ENCODE measurements at regions not wholly inside any gene's neighbourhood (a gene's known extent, or its start where the extent isn't known, plus 50 kb on each side); places are given as distances from the start of the nearest gene placed in this dataset.
A peak's percentile ranks its signal among the peaks of the same experiment; 100 is the strongest.

- FAIRE-seq (no peak), DNase-seq (no peak)
- Histone ChIP-seq H3K4me3 (ENCODE audit: low read depth in 1 of 3, low read length in 3 of 3) (no peak overlapping the region), H3K36me3 (ENCODE audit: control insufficient read depth in 3 of 3, insufficient read depth in 2 of 3, low read depth in 1 of 3, low read length in 3 of 3) (no peaks in the 10 kb centered on the region), H3K27me3 (ENCODE audit: control insufficient read depth in 3 of 3, insufficient read depth in 3 of 3, low read length in 3 of 3) (no peaks in the 10 kb centered on the region), H3K27ac (ENCODE audit: low read depth in 1 of 3, low read length in 2 of 3) (no peak overlapping the region), H3K9me3 (ENCODE audit: control insufficient read depth in 2 of 2, insufficient read depth in 1 of 2, low read depth in 1 of 2, low read length in 1 of 2) (no peaks in the 10 kb centered on the region), H3K4me1 (ENCODE audit: control insufficient read depth in 3 of 3, insufficient read depth in 2 of 3, low read depth in 1 of 3, low read length in 2 of 3) (no peaks in the 10 kb centered on the region)
- WGBS, 3 donors: 76 to 77% (median 76%) methylated on average over 8 of the region's 8 CpGs
Observed at GRCh38 chr4:57639561-57640382, 529.6 kb upstream of the IGFBP7 start.

- Histone ChIP-seq H3K4me1 (ENCODE audit: control insufficient read depth in 3 of 3, insufficient read depth in 2 of 3, low read depth in 1 of 3, low read length in 2 of 3) (no peaks in the 10 kb centered on the region), H3K9me3 (ENCODE audit: control insufficient read depth in 2 of 2, insufficient read depth in 1 of 2, low read depth in 1 of 2, low read length in 1 of 2) (no peaks in the 10 kb centered on the region), H3K4me3 (ENCODE audit: low read depth in 1 of 3, low read length in 3 of 3) (no peak overlapping the region), H3K36me3 (ENCODE audit: control insufficient read depth in 3 of 3, insufficient read depth in 2 of 3, low read depth in 1 of 3, low read length in 3 of 3) (no peaks in the 10 kb centered on the region), H3K27me3 (ENCODE audit: control insufficient read depth in 3 of 3, insufficient read depth in 3 of 3, low read length in 3 of 3) (no peaks in the 10 kb centered on the region), H3K27ac (ENCODE audit: low read depth in 1 of 3, low read length in 2 of 3) (no peak overlapping the region)
- FAIRE-seq (no peak), DNase-seq (no peak)
Observed at GRCh38 chr4:57635910-57636309, 525.7 kb upstream of the IGFBP7 start.

- Histone ChIP-seq H3K4me1 (ENCODE audit: control insufficient read depth in 3 of 3, insufficient read depth in 2 of 3, low read depth in 1 of 3, low read length in 2 of 3) (no peaks in the 10 kb centered on the region), H3K27ac (ENCODE audit: low read depth in 1 of 3, low read length in 2 of 3) (no peak overlapping the region), H3K27me3 (ENCODE audit: control insufficient read depth in 3 of 3, insufficient read depth in 3 of 3, low read length in 3 of 3) (no peaks in the 10 kb centered on the region), H3K9me3 (ENCODE audit: control insufficient read depth in 2 of 2, insufficient read depth in 1 of 2, low read depth in 1 of 2, low read length in 1 of 2) (no peaks in the 10 kb centered on the region), H3K36me3 (ENCODE audit: control insufficient read depth in 3 of 3, insufficient read depth in 2 of 3, low read depth in 1 of 3, low read length in 3 of 3) (no peaks in the 10 kb centered on the region), H3K4me3 (ENCODE audit: low read depth in 1 of 3, low read length in 3 of 3) (no peak overlapping the region)
- FAIRE-seq: no peak
- 38 to 66% (median 40%) methylated on average over 3 of the region's 3 CpGs for WGBS, 3 donors
- no peak for DNase-seq
Observed at GRCh38 chr4:57633212-57633859, 523.2 kb upstream of the IGFBP7 start.

GRCh38 chr4:57632564-57632963 lies 522.4 kb upstream of the IGFBP7 start:
- H3K27me3 ChIP-seq (ENCODE audit: control insufficient read depth in 3 of 3, insufficient read depth in 3 of 3, low read length in 3 of 3): no peaks in the 10 kb centered on the region
- no peaks in the 10 kb centered on the region for H3K9me3 ChIP-seq (ENCODE audit: control insufficient read depth in 2 of 2, insufficient read depth in 1 of 2, low read depth in 1 of 2, low read length in 1 of 2)
- no peak for DNase-seq
- no peak overlapping the region for H3K4me3 ChIP-seq (ENCODE audit: low read depth in 1 of 3, low read length in 3 of 3)
- 70 to 84% (median 71%) methylated on average over 2 of the region's 2 CpGs for WGBS, 3 donors
- no peaks in the 10 kb centered on the region for H3K36me3 ChIP-seq (ENCODE audit: control insufficient read depth in 3 of 3, insufficient read depth in 2 of 3, low read depth in 1 of 3, low read length in 3 of 3)
- H3K27ac ChIP-seq (ENCODE audit: low read depth in 1 of 3, low read length in 2 of 3): no peak overlapping the region
- H3K4me1 ChIP-seq (ENCODE audit: control insufficient read depth in 3 of 3, insufficient read depth in 2 of 3, low read depth in 1 of 3, low read length in 2 of 3): no peaks in the 10 kb centered on the region
- no peak for FAIRE-seq

- Histone ChIP-seq H3K4me1 (ENCODE audit: control insufficient read depth in 3 of 3, insufficient read depth in 2 of 3, low read depth in 1 of 3, low read length in 2 of 3) (no peaks in the 10 kb centered on the region), H3K4me3 (ENCODE audit: low read depth in 1 of 3, low read length in 3 of 3) (no peak overlapping the region), H3K27ac (ENCODE audit: low read depth in 1 of 3, low read length in 2 of 3) (no peak overlapping the region), H3K27me3 (ENCODE audit: control insufficient read depth in 3 of 3, insufficient read depth in 3 of 3, low read length in 3 of 3) (no peaks in the 10 kb centered on the region), H3K36me3 (ENCODE audit: control insufficient read depth in 3 of 3, insufficient read depth in 2 of 3, low read depth in 1 of 3, low read length in 3 of 3) (no peaks in the 10 kb centered on the region), H3K9me3 (ENCODE audit: control insufficient read depth in 2 of 2, insufficient read depth in 1 of 2, low read depth in 1 of 2, low read length in 1 of 2) (no peaks in the 10 kb centered on the region)
- DNase-seq (no peak), FAIRE-seq (no peak)
- WGBS, 3 donors: 86 to 90% (median 88%) methylated on average over 4 of the region's 4 CpGs
Observed at GRCh38 chr4:57631147-57631546, 521.0 kb upstream of the IGFBP7 start.

- Histone ChIP-seq H3K9me3 (ENCODE audit: control insufficient read depth in 2 of 2, insufficient read depth in 1 of 2, low read depth in 1 of 2, low read length in 1 of 2) (peaks cover 2 to 7% of the 10 kb centered on the region in 2 donors), H3K27me3 (ENCODE audit: control insufficient read depth in 3 of 3, insufficient read depth in 3 of 3, low read length in 3 of 3) (no peaks in the 10 kb centered on the region), H3K4me3 (ENCODE audit: low read depth in 1 of 3, low read length in 3 of 3) (no peak overlapping the region), H3K36me3 (ENCODE audit: control insufficient read depth in 3 of 3, insufficient read depth in 2 of 3, low read depth in 1 of 3, low read length in 3 of 3) (no peaks in the 10 kb centered on the region), H3K4me1 (ENCODE audit: control insufficient read depth in 3 of 3, insufficient read depth in 2 of 3, low read depth in 1 of 3, low read length in 2 of 3) (no peaks in the 10 kb centered on the region), H3K27ac (ENCODE audit: low read depth in 1 of 3, low read length in 2 of 3) (no peak overlapping the region)
- DNase-seq (no peak), FAIRE-seq (no peak)
- WGBS, 3 donors: 92 to 94% (median 93%) methylated on average over 5 of the region's 5 CpGs
Observed at GRCh38 chr4:57628004-57628403, 517.8 kb upstream of the IGFBP7 start.

GRCh38 chr4:57614257-57614932 lies 504.2 kb upstream of the IGFBP7 start:
- FAIRE-seq: no peak

GRCh38 chr4:57612279-57612678 lies 502.1 kb upstream of the IGFBP7 start:
- no peaks in the 10 kb centered on the region for H3K36me3 ChIP-seq (ENCODE audit: control insufficient read depth in 3 of 3, insufficient read depth in 2 of 3, low read depth in 1 of 3, low read length in 3 of 3)
- H3K27me3 ChIP-seq (ENCODE audit: control insufficient read depth in 3 of 3, insufficient read depth in 3 of 3, low read length in 3 of 3): peaks cover 0 to 2% (median 0%) of the 10 kb centered on the region in 3 donors
- 18 to 55% (median 34%) methylated on average over 2 of the region's 2 CpGs for WGBS, 3 donors
- DNase-seq (peak in 1 of 2 donors; percentile 32), FAIRE-seq (no peak)
- no peaks in the 10 kb centered on the region for H3K9me3 ChIP-seq (ENCODE audit: control insufficient read depth in 2 of 2, insufficient read depth in 1 of 2, low read depth in 1 of 2, low read length in 1 of 2)
- H3K4me3 ChIP-seq (ENCODE audit: low read depth in 1 of 3, low read length in 3 of 3): no peak overlapping the region
- H3K4me1 ChIP-seq (ENCODE audit: control insufficient read depth in 3 of 3, insufficient read depth in 2 of 3, low read depth in 1 of 3, low read length in 2 of 3): no peaks in the 10 kb centered on the region
- no peak overlapping the region for H3K27ac ChIP-seq (ENCODE audit: low read depth in 1 of 3, low read length in 2 of 3)

More at GRCh38 chr4:57614257-57614932, 504.2 kb upstream of the IGFBP7 start:
- no peak for DNase-seq
- Histone ChIP-seq H3K27ac (ENCODE audit: low read depth in 1 of 3, low read length in 2 of 3) (no peak overlapping the region), H3K4me1 (ENCODE audit: control insufficient read depth in 3 of 3, insufficient read depth in 2 of 3, low read depth in 1 of 3, low read length in 2 of 3) (no peaks in the 10 kb centered on the region), H3K9me3 (ENCODE audit: control insufficient read depth in 2 of 2, insufficient read depth in 1 of 2, low read depth in 1 of 2, low read length in 1 of 2) (no peaks in the 10 kb centered on the region), H3K36me3 (ENCODE audit: control insufficient read depth in 3 of 3, insufficient read depth in 2 of 3, low read depth in 1 of 3, low read length in 3 of 3) (no peaks in the 10 kb centered on the region), H3K4me3 (ENCODE audit: low read depth in 1 of 3, low read length in 3 of 3) (no peak overlapping the region), H3K27me3 (ENCODE audit: control insufficient read depth in 3 of 3, insufficient read depth in 3 of 3, low read length in 3 of 3) (peaks cover 0 to 2% (median 0%) of the 10 kb centered on the region in 3 donors)
- WGBS, 3 donors: 40 to 53% (median 51%) methylated on average over 5 of the region's 5 CpGs

Measured in small intestine (tissue), 7 donors.